Cardiac muscle cell (in vitro differentiated cells and primary cell): ENCODE measurements at regions not wholly inside any gene's neighbourhood (a gene's known extent, or its start where the extent isn't known, plus 50 kb on each side); places are given as distances from the start of the nearest gene placed in this dataset.
"Not testable (repeated sequence)": the region's sequence is repeated elsewhere in the genome, so short reads cannot be mapped to it uniquely, and the experiment has no call there.

ENCODE experiments used
- DNase-seq, 2 donors: peaks; one replicate each; pipeline versions ENCODE4 v3.0.0 to v3.0.0-alpha.2; 2010 to 2017; ENCODE audit warnings: low read depth in 1 of 2, low spot score in 1 of 2
- H3K27ac ChIP-seq: fragments of 200-600 bp; sonication (generic); 2 replicates; pipeline ENCODE4 v1.5.1; 2016
- H3K27me3 ChIP-seq: fragments of 200-600 bp; sonication (generic); 2 replicates; pipeline ENCODE4 v1.6.0; 2016; ENCODE audit warnings: control low read depth
- H3K36me3 ChIP-seq: fragments of 200-600 bp; sonication (generic); 2 replicates; pipeline ENCODE4 v1.5.1; 2016; ENCODE audit warnings: control low read depth
- H3K4me1 ChIP-seq: fragments of 200-600 bp; sonication (generic); 2 replicates; pipeline ENCODE4 v1.8.1; 2017; ENCODE audit warnings: low read depth, mild to moderate bottlenecking, mixed run types
- H3K4me3 ChIP-seq: fragments of 200-600 bp; sonication (generic); 2 replicates; pipeline ENCODE4 v1.5.1; 2016; ENCODE audit warnings: mild to moderate bottlenecking
- H3K9me3 ChIP-seq: fragments of 200-600 bp; sonication (generic); 2 replicates; pipeline ENCODE4 v1.5.1; 2017; ENCODE audit warnings: low read depth, mild to moderate bottlenecking, control low read depth
- TF ChIP-seq, protein P1 (sequence below): IDR thresholded peaks from 2 replicates; pipeline ENCODE4 v1.5.1; 2012; ENCODE audit warnings: low read depth, mild to moderate bottlenecking, low read length

DNA sequence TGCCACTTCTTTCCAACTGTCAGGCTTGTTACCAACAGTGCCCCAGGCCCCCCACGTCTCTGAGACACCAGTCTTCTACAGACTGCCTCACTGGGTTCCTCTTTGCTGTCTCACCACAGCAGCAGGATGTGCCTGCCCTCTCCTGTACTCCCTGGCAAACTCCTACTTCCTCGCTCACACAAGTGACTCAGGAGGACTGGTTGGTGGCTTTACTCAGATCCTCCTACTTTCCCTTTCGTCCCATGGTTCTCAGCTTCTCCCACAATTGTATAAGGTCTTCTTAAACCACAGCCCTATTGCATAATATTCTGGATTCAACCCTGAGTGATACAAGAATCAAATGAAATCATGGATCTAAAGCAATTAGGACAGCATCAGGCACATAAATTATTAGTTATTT is 246.6 kb upstream of the PROK2 start:
- Histone ChIP-seq H3K27ac (no peak overlapping the region), H3K27me3 (no peaks in the 10 kb centered on the region), H3K4me3 (no peak overlapping the region), H3K36me3 (no peaks in the 10 kb centered on the region), H3K4me1 (no peaks in the 10 kb centered on the region), H3K9me3 (no peaks in the 10 kb centered on the region)
- TF ChIP-seq, protein P1, sequence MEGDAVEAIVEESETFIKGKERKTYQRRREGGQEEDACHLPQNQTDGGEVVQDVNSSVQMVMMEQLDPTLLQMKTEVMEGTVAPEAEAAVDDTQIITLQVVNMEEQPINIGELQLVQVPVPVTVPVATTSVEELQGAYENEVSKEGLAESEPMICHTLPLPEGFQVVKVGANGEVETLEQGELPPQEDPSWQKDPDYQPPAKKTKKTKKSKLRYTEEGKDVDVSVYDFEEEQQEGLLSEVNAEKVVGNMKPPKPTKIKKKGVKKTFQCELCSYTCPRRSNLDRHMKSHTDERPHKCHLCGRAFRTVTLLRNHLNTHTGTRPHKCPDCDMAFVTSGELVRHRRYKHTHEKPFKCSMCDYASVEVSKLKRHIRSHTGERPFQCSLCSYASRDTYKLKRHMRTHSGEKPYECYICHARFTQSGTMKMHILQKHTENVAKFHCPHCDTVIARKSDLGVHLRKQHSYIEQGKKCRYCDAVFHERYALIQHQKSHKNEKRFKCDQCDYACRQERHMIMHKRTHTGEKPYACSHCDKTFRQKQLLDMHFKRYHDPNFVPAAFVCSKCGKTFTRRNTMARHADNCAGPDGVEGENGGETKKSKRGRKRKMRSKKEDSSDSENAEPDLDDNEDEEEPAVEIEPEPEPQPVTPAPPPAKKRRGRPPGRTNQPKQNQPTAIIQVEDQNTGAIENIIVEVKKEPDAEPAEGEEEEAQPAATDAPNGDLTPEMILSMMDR = no peak
- peak in 1 of 2 donors; percentile 57 for DNase-seq

DNA sequence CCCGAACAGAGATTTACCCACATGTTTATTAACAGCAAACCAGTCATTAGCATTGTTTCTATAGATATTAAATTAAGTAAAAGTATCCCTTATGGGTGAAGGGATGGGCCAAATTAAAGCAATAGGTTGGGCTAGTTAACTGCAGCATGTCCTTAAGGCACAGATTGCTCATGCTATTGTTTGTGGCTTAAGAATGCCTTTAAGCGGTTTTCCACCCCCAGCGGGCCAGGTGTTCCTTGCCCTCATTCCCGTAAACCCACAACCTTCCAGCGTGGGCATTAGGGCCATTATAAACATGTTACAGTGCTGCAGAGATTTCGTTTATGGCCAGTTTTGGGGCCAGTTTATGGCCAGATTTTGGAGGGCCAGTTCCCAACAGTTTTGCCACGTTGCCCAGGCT is 245.3 kb upstream of the PROK2 start:
- DNase-seq, H3K27me3 ChIP-seq, H3K36me3 ChIP-seq, H3K27ac ChIP-seq, H3K4me3 ChIP-seq, H3K4me1 ChIP-seq, H3K9me3 ChIP-seq: not testable (repeated sequence)

DNA sequence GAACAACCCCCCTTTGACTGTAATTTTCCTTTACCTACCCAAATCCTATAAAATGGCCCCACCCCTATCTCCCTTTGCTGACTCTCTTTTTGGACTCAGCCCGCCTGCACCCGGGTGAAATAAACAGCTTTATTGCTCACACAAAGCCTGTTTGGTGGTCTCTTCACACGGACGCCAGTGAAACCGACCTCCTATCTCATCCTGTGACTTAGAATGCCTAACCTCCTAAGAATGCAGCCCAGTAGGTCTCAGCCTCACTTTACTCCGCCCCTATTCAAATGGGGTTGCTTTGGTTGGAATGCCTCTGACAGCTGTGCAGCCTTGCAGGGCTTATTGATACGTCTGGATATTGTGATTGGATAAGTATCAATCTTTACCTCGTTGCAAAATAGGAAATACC is 243.8 kb upstream of the PROK2 start:
- peak overlapping the region; percentile 76 for H3K27ac ChIP-seq
- DNase-seq = peak; percentile 42 to 69
- not testable (repeated sequence) for H3K36me3 ChIP-seq, H3K9me3 ChIP-seq, H3K4me3 ChIP-seq, H3K27me3 ChIP-seq, H3K4me1 ChIP-seq

DNA sequence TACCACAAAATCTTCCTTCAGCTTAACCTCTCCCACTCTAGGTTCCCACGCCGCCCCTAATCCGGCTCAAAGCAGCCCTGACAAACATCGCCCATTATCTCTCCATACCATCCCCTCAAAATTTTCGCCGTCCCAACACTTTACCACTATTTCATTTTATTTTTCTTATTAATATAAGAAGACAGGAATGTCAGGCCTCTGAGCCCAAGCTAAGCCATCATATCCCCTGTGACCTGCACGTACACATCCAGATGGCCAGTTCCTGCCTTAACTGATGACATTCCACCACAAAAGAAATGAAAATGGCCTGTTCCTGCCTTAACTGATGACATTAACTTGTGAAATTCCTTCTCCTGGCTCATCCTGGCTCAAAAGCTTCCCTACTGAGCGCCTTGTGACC is 243.4 kb upstream of the PROK2 start:
- not testable (repeated sequence) for H3K27me3 ChIP-seq, DNase-seq, H3K4me1 ChIP-seq, H3K9me3 ChIP-seq, H3K4me3 ChIP-seq, H3K36me3 ChIP-seq
- H3K27ac ChIP-seq = peak overlapping the region; percentile 76

DNA sequence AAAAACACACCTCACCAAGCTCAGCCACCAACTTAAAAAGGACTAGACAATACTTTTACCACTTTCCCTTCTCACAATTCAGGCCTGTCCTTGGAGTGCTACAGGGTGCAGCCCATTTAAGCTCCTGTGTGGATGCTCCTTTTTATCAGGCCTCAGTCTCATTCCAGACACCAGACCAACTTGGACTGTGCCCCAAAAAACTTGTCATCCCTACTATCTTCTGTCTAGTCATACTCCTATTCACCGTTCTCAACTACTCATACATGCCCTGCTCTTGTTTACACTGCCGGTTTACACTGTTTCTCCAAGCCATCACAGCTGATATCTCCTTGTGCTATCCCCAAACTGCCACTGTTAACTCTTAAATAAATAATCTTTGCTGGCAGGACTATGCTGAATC is 242.8 kb upstream of the PROK2 start:
- not testable (repeated sequence) for H3K4me3 ChIP-seq

DNA sequence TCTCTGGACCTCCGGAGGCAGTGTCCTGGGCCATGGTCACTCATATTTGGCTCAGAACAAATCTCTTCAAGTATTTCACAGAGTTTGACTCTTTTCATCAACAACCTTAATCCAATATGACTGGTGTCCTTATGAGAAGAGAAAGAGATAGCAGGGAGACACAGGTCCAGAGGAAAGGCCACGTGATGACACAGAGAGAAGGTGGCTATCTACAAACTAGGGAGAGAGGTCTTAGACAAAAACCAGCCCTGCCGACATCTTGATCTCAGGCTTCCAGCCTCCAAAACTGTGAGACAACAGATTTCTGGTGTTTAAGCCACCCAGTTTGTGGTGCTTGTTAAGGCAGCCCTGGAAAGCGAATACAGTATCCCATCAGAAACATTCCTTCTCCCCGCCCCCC is 237.1 kb upstream of the PROK2 start:
- H3K36me3 ChIP-seq = no peaks in the 10 kb centered on the region
- no peaks in the 10 kb centered on the region for H3K27me3 ChIP-seq
- H3K4me1 ChIP-seq = peaks cover 14% of the 10 kb centered on the region
- no peak overlapping the region for H3K27ac ChIP-seq
- no peak overlapping the region for H3K4me3 ChIP-seq
- H3K9me3 ChIP-seq = no peaks in the 10 kb centered on the region
- TF ChIP-seq, protein P1 = no peak
- no peak for DNase-seq

More for the DNA sequence above, 242.8 kb upstream of the PROK2 start:
- H3K27ac ChIP-seq, DNase-seq, H3K9me3 ChIP-seq, H3K4me1 ChIP-seq, H3K27me3 ChIP-seq, H3K36me3 ChIP-seq: not testable (repeated sequence)

DNA sequence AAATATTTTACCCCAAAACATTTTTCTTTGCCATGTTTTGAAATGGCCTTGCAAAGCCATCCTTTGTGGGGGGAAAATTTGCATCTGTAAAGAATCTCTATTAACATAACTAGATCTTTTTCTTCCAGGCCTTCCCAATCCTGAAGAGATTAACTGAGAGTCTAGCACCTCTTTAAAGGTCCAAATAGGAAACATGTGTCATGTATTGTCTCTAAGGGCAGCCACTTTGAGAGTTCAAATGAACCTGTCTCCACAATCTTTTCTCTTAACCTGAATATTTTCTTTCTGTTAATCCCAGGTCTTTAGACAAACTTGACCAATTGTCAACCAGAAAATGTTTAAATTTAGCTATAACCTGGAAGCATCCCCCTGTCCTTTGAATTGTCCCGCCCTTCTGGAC is 236.6 kb upstream of the PROK2 start:
- Histone ChIP-seq H3K9me3 (no peaks in the 10 kb centered on the region), H3K27me3 (no peaks in the 10 kb centered on the region), H3K4me3 (no peak overlapping the region), H3K27ac (no peak overlapping the region), H3K4me1 (peaks cover 14% of the 10 kb centered on the region), H3K36me3 (no peaks in the 10 kb centered on the region)
- no peak for DNase-seq
- TF ChIP-seq, protein P1 = no peak

DNA sequence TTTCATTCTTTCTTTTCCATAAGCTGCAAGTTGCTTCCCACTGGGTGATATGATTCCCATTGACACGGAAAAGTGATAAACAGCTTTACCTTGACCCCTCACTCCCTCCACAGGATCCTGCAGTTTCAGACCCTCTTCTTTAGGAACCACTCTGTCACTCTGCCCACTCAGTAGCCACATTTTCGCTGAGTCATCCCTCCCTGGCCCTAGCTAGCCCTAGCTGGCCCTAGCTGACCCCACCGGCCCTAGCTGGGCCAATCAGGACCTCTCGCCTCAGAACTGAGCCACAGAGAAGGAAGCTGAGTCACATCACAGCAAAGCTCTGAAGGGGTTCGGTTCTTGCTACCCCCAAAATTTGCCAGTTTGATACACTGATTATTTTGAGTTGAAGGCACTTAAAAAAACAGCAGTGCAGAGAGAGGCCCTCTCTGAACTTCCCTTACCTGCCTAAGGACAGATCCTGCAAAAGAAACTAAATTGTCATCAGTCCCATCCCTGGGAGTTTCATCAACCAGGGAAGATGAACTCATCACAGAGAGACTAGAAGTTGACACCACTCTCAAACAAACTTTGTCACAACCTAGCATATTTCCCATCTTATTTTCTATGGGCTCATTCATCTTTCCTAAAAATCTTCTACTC is 233.5 kb upstream of the PROK2 start:
- Histone ChIP-seq H3K27ac (peak overlapping the region; percentile 52), H3K36me3 (no peaks in the 10 kb centered on the region), H3K4me3 (no peak overlapping the region), H3K9me3 (no peaks in the 10 kb centered on the region), H3K4me1 (peaks cover 14% of the 10 kb centered on the region), H3K27me3 (no peaks in the 10 kb centered on the region)
- TF ChIP-seq, protein P1 = no peak
- peak; percentile 38 to 40 for DNase-seq
